SK-N-SH (cell line): ENCODE measurements at regions not wholly inside any gene's neighbourhood (a gene's known extent, or its start where the extent isn't known, plus 50 kb on each side); places are given as distances from the start of the nearest gene placed in this dataset.

ENCODE experiments used
- CTCF ChIA-PET: fragments of 300-600, 350-600 bp; formaldehyde crosslinking; extraction: SDS; loops from one replicate; lab custom pipeline; 2021; lab: Yijun Ruan, JAX
- POLR2A ChIA-PET: fragments of 350-600 bp; sonication (Branson Sonifier 250); formaldehyde crosslinking; extraction: SDS; loops from one replicate; lab custom pipeline; 2020; ENCODE audit warnings: antibody characterized with exemption, inconsistent platforms; lab: Yijun Ruan, JAX
- DNase-seq: peaks from one replicate; pipeline ENCODE4 v3.0.0; 2012
- H2AFZ ChIP-seq: fragments of 200-600 bp; sonication (generic); 2 replicates; pipeline ENCODE4 v1.8.1; 2016; ENCODE audit warnings: antibody characterized with exemption, mild to moderate bottlenecking, low read depth
- H3F3A ChIP-seq: fragments of 200-600 bp; sonication (generic); replicated peaks from 2 replicates; pipeline ENCODE3; 2016; ENCODE audit warnings: antibody characterized with exemption, mild to moderate bottlenecking; ENCODE audit not compliant: insufficient read depth
- H3K27ac ChIP-seq, 2 experiments: fragments of 200-500 bp in 1 of 2; fragments of 200-600 bp in 1 of 2; sonication (Bioruptor generic) in 1 of 2; sonication (generic), shearing (Covaris generic) in 1 of 2; 2 replicates each; pipeline versions ENCODE4 v1.5.1 to v1.6.1; 2014 to 2016; ENCODE audit warnings: low read depth in 2 of 2, inconsistent platforms in 1 of 2, low read length in 1 of 2, mild to moderate bottlenecking in 1 of 2, mixed read lengths in 1 of 2
- H3K27me3 ChIP-seq: fragments of 200-600 bp; sonication (generic), shearing (Covaris generic); 2 replicates; pipeline ENCODE4 v1.6.1; 2016; ENCODE audit warnings: mixed run types; ENCODE audit not compliant: insufficient read depth
- H3K36me3 ChIP-seq, 2 experiments: fragments of 200-500 bp in 1 of 2; fragments of 200-600 bp in 1 of 2; sonication (Bioruptor generic) in 1 of 2; sonication (generic) in 1 of 2; replicated peaks in 1 of 2; 2 replicates each; pipeline versions ENCODE3 to v1.5.1; 2014 to 2016; ENCODE audit warnings: low read length in 1 of 2, mild to moderate bottlenecking in 1 of 2; ENCODE audit not compliant: insufficient read depth in 2 of 2, control insufficient read depth in 1 of 2
- H3K4me1 ChIP-seq, 2 experiments: fragments of 200-500 bp in 1 of 2; fragments of 200-600 bp in 1 of 2; sonication (Bioruptor generic) in 1 of 2; sonication (generic), shearing (Covaris generic) in 1 of 2; 2 replicates each; pipeline versions ENCODE4 v1.5.1 to v1.6.1; 2014 to 2016; ENCODE audit warnings: low read depth in 1 of 2, low read length in 1 of 2, mixed run types in 1 of 2; ENCODE audit not compliant: insufficient read depth in 2 of 2, control insufficient read depth in 1 of 2
- H3K4me2 ChIP-seq: fragments of 200-600 bp; sonication (generic), shearing (Covaris generic); 2 replicates; pipeline ENCODE4 v1.6.1; 2017; ENCODE audit warnings: mixed run types
- H3K4me3 ChIP-seq, 2 experiments: fragments of 200-500 bp in 1 of 2; fragments of 200-600 bp in 1 of 2; sonication (Bioruptor generic) in 1 of 2; sonication (generic), shearing (Covaris generic) in 1 of 2; 2 replicates each; pipeline versions ENCODE4 v1.5.1 to v1.8.1; 2014 to 2016; ENCODE audit warnings: low read depth in 2 of 2, inconsistent platforms in 1 of 2, low read length in 1 of 2, mild to moderate bottlenecking in 1 of 2, mixed read lengths in 1 of 2, moderate library complexity in 1 of 2
- H3K79me2 ChIP-seq: fragments of 200-600 bp; sonication (generic); 2 replicates; pipeline ENCODE4 v1.8.1; 2017; ENCODE audit warnings: mild to moderate bottlenecking; ENCODE audit not compliant: insufficient read depth
- H3K9ac ChIP-seq: fragments of 200-600 bp; sonication (generic); 2 replicates; pipeline ENCODE4 v1.6.1; 2017; ENCODE audit warnings: mixed run types
- H3K9me2 ChIP-seq: fragments of 200-600 bp; sonication (generic); 2 replicates; pipeline ENCODE4 v1.6.1; 2017; ENCODE audit warnings: mixed run types
- H3K9me3 ChIP-seq: fragments of 200-600 bp; sonication (generic); 2 replicates; pipeline ENCODE4 v1.6.1; 2017; ENCODE audit warnings: mixed run types, mild to moderate bottlenecking, moderate library complexity
- H4K20me1 ChIP-seq: fragments of 200-600 bp; sonication (generic); 2 replicates; pipeline ENCODE4 v1.6.1; 2017; ENCODE audit warnings: mild to moderate bottlenecking, mixed run types; ENCODE audit not compliant: insufficient read depth
- CHD2 ChIP-seq: fragments of 150-350 bp; IDR thresholded peaks from 2 replicates; pipeline ENCODE4 v1.6.1; 2018; ENCODE audit warnings: low read length; ENCODE audit not compliant: partially characterized antibody
- FOSL2 ChIP-seq: IDR thresholded peaks from 2 replicates; pipeline ENCODE4 v1.4.0; 2012; ENCODE audit warnings: low read depth, mild to moderate bottlenecking, moderate library complexity, borderline replicate concordance
- FOXM1 ChIP-seq: IDR thresholded peaks from 2 replicates; pipeline ENCODE4 v1.4.0; 2012; ENCODE audit warnings: low read depth, mild to moderate bottlenecking
- MEF2A ChIP-seq: IDR thresholded peaks from 2 replicates; pipeline ENCODE4 v1.4.0; 2012; ENCODE audit warnings: low read depth, borderline replicate concordance
- RFX5 ChIP-seq: IDR thresholded peaks from 2 replicates; pipeline ENCODE4 v1.6.1; 2012; ENCODE audit warnings: mild to moderate bottlenecking, improper control_type of control experiment, low read length
- RXRA ChIP-seq: IDR thresholded peaks from 2 replicates; pipeline ENCODE4 v1.4.0; 2012; ENCODE audit warnings: low read depth, mild to moderate bottlenecking, borderline replicate concordance
- TCF12 ChIP-seq: IDR thresholded peaks from 2 replicates; pipeline ENCODE4 v1.4.0; 2012
- YY1 ChIP-seq: IDR thresholded peaks from 2 replicates; pipeline ENCODE4 v1.4.0; 2012; ENCODE audit warnings: low read depth, mild to moderate bottlenecking
- WGBS: methylation state at CpG from one replicate; pipeline ENCODE4 v1.1.6; 2017; ENCODE audit warnings: low lambda C conversion rate; 5-methylcytosine and 5-hydroxymethylcytosine counted together
- TF ChIP-seq, protein P1 (sequence below): IDR thresholded peaks from 2 replicates; pipeline ENCODE4 v1.6.1; 2012; ENCODE audit warnings: mild to moderate bottlenecking, low read depth, low read length, moderate library complexity
- TF ChIP-seq, protein P2 (sequence below): IDR thresholded peaks from 2 replicates; pipeline ENCODE4 v1.4.0; 2012; ENCODE audit warnings: low read depth, borderline replicate concordance
- TF ChIP-seq, protein P3 (sequence below): fragments of 150-350 bp; IDR thresholded peaks from 2 replicates; pipeline ENCODE4 v1.6.1; 2016; ENCODE audit warnings: mild to moderate bottlenecking, low read depth, low read length
- TF ChIP-seq, protein P4 (sequence below): fragments of 150-350 bp; IDR thresholded peaks from 2 replicates; pipeline ENCODE4 v1.6.1; 2017; ENCODE audit warnings: antibody characterized with exemption, low read length, low read depth, borderline replicate concordance
- TF ChIP-seq, protein P5 (sequence below): IDR thresholded peaks from 2 replicates; pipeline ENCODE4 v1.4.0; 2012; ENCODE audit warnings: low read depth

DNA sequence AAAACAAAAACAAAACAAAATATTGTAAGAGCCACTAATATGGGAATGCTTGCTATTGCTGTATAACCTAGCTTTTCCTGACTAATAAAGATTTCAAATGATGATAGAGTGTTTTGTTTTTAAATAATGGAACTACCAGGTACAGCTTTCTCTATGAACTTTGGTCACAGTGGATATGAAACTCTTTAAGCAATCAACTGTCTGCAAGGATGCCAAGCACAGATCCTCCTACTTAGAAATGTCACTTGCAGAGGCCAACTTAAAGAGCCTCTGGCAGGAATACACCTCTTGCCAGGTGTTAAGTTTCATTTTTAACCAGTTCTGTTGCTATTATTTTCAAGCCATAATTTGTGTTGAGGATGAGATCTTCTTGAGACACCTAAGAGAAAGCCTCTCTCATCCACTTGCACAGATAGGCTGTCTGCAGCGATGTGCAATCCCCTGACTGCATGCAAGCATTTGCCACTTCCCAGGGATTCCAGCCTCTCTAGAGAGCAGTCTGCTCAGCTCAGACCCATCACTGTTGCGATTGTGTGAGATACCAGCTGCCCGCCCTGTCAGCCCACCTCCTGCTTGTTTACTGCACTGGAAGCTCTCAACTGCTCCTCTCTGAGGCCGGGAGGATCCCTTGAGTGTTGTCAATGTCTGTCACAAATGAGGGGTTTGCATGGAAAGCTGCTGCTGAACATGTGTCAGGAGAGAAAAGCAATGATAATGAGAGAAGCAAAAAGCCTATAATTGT is 86.1 kb upstream of the SCG2 start (continued):
- TF ChIP-seq MEF2A (no peak), TCF12 (no peak)
- TF ChIP-seq, protein P1, sequence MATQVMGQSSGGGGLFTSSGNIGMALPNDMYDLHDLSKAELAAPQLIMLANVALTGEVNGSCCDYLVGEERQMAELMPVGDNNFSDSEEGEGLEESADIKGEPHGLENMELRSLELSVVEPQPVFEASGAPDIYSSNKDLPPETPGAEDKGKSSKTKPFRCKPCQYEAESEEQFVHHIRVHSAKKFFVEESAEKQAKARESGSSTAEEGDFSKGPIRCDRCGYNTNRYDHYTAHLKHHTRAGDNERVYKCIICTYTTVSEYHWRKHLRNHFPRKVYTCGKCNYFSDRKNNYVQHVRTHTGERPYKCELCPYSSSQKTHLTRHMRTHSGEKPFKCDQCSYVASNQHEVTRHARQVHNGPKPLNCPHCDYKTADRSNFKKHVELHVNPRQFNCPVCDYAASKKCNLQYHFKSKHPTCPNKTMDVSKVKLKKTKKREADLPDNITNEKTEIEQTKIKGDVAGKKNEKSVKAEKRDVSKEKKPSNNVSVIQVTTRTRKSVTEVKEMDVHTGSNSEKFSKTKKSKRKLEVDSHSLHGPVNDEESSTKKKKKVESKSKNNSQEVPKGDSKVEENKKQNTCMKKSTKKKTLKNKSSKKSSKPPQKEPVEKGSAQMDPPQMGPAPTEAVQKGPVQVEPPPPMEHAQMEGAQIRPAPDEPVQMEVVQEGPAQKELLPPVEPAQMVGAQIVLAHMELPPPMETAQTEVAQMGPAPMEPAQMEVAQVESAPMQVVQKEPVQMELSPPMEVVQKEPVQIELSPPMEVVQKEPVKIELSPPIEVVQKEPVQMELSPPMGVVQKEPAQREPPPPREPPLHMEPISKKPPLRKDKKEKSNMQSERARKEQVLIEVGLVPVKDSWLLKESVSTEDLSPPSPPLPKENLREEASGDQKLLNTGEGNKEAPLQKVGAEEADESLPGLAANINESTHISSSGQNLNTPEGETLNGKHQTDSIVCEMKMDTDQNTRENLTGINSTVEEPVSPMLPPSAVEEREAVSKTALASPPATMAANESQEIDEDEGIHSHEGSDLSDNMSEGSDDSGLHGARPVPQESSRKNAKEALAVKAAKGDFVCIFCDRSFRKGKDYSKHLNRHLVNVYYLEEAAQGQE: no peak
- TF ChIP-seq, all 33 proteins: peak for 0

DNA sequence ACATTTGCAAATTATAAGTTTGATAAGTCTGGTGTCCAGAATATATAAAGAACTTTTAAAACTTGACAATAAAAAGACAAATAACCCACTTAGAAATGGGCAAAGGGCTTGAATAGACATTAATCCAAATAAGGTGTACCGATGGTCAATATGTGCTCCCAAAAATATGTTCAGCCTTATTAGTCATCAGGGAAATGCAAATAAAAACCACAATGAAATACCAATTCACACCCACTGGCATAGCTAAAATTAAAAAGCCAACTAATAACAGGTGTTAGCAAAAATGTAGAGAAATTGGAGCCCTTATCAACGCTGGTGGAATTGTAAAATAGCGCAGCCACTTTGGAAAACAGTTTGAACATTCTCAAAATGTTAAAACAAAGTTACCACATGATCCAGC is 79.0 kb upstream of the SCG2 start:
- Histone ChIP-seq H3K27ac (no peak overlapping the region), H2AFZ (no peak overlapping the region), H3K4me2 (no peak overlapping the region), H3K79me2 (no peaks in the 10 kb centered on the region), H3K9me2 (no peaks in the 10 kb centered on the region), H3K9ac (no peak overlapping the region), H3K4me1 (no peaks in the 10 kb centered on the region), H3K27me3 (no peaks in the 10 kb centered on the region), H3K9me3 (no peaks in the 10 kb centered on the region), H4K20me1 (no peaks in the 10 kb centered on the region), H3K36me3 (no peaks in the 10 kb centered on the region), H3K4me3 (no peak overlapping the region), H3F3A (no peaks in the 10 kb centered on the region)
- WGBS: 57% methylated on average over 3 of the region's 3 CpGs
- no peak for DNase-seq
- TF ChIP-seq, protein P2, sequence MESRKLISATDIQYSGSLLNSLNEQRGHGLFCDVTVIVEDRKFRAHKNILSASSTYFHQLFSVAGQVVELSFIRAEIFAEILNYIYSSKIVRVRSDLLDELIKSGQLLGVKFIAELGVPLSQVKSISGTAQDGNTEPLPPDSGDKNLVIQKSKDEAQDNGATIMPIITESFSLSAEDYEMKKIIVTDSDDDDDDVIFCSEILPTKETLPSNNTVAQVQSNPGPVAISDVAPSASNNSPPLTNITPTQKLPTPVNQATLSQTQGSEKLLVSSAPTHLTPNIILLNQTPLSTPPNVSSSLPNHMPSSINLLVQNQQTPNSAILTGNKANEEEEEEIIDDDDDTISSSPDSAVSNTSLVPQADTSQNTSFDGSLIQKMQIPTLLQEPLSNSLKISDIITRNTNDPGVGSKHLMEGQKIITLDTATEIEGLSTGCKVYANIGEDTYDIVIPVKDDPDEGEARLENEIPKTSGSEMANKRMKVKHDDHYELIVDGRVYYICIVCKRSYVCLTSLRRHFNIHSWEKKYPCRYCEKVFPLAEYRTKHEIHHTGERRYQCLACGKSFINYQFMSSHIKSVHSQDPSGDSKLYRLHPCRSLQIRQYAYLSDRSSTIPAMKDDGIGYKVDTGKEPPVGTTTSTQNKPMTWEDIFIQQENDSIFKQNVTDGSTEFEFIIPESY: no peak
- TF ChIP-seq YY1 (no peak), CHD2 (no peak), FOXM1 (no peak), RFX5 (no peak), FOSL2 (no peak), RXRA (no peak)
- TF ChIP-seq, protein P3, sequence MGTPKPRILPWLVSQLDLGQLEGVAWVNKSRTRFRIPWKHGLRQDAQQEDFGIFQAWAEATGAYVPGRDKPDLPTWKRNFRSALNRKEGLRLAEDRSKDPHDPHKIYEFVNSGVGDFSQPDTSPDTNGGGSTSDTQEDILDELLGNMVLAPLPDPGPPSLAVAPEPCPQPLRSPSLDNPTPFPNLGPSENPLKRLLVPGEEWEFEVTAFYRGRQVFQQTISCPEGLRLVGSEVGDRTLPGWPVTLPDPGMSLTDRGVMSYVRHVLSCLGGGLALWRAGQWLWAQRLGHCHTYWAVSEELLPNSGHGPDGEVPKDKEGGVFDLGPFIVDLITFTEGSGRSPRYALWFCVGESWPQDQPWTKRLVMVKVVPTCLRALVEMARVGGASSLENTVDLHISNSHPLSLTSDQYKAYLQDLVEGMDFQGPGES: no peak
- TF ChIP-seq, protein P1: no peak
- TF ChIP-seq, protein P4, sequence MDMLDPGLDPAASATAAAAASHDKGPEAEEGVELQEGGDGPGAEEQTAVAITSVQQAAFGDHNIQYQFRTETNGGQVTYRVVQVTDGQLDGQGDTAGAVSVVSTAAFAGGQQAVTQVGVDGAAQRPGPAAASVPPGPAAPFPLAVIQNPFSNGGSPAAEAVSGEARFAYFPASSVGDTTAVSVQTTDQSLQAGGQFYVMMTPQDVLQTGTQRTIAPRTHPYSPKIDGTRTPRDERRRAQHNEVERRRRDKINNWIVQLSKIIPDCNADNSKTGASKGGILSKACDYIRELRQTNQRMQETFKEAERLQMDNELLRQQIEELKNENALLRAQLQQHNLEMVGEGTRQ: no peak
- TF ChIP-seq, protein P5, sequence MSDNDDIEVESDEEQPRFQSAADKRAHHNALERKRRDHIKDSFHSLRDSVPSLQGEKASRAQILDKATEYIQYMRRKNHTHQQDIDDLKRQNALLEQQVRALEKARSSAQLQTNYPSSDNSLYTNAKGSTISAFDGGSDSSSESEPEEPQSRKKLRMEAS: no peak
- ChIA-PET CTCF (no interaction called here), POLR2A (no interaction called here)
